ENCODE measurements at regions not wholly inside any gene's neighbourhood (a gene's known extent, or its start where the extent isn't known, plus 50 kb on each side); places are given as distances from the start of the nearest gene placed in this dataset.

- H3K27me3 ChIP-seq (ENCODE audit: control insufficient read depth, extremely low read depth, insufficient read depth, low read length), result no peaks in the 10 kb centered on the region
- no peak overlapping the region for H3K27ac ChIP-seq (ENCODE audit: control insufficient read depth, insufficient read depth, low read length)
- FAIRE-seq (no peak), DNase-seq (ENCODE audit: low read depth, low spot score) (no peak)
- H3K4me1 ChIP-seq (ENCODE audit: control insufficient read depth, extremely low read depth, insufficient read depth, low read length), result no peaks in the 10 kb centered on the region
- no peak overlapping the region for H3K9ac ChIP-seq (ENCODE audit: control insufficient read depth, extremely low read depth, insufficient read depth, low read length)
- TF ChIP-seq CTCF (optimal IDR thresholded peaks at IDR 0.05 in 1 of 3, IDR thresholded peaks at IDR 0.05 in 1 of 3, conservative IDR thresholded peaks at IDR 0.05 in 1 of 3; ENCODE audit: extremely low read depth in 1 of 3, insufficient read depth in 2 of 3, low read length in 3 of 3), result no peak
- no peak for TF ChIP-seq EZH2 (IDR thresholded peaks at IDR 0.05; ENCODE audit: low read length)
- no peak overlapping the region for H3K4me3 ChIP-seq (ENCODE audit: control insufficient read depth in 2 of 3, extremely low read depth in 1 of 3, insufficient read depth in 2 of 3, low read depth in 1 of 3, low read length in 3 of 3)
- H3K79me2 ChIP-seq (ENCODE audit: control insufficient read depth, insufficient read depth, low read length), result no peaks in the 10 kb centered on the region
- no peaks in the 10 kb centered on the region for H4K20me1 ChIP-seq (ENCODE audit: control insufficient read depth, extremely low read depth, insufficient read depth, low read length)
- no peaks in the 10 kb centered on the region for H3K9me1 ChIP-seq (ENCODE audit: control insufficient read depth, extremely low read depth, insufficient read depth, low read length)
- dilution Hi-C loops (cut with MboI; ENCODE audit: extremely low pct_ligation_motif_present, low sequenced_read_pairs), result no loop called here
- no peaks in the 10 kb centered on the region for H3K36me3 ChIP-seq (ENCODE audit: control insufficient read depth in 2 of 2, extremely low read depth in 1 of 2, insufficient read depth in 2 of 2, low read length in 2 of 2)
- H3K9me3 ChIP-seq (ENCODE audit: control insufficient read depth, low read depth, low read length), result no peaks in the 10 kb centered on the region
- no peak overlapping the region for H2AFZ ChIP-seq (ENCODE audit: control insufficient read depth, low read length)
- no peak overlapping the region for H3K4me2 ChIP-seq (ENCODE audit: control insufficient read depth, extremely low read depth, insufficient read depth, low read depth, low read length)
Measured at GRCh38 chr21:27817902-27818623, 851.2 kb upstream of the ADAMTS5 start.

- no peaks in the 10 kb centered on the region for H3K9me1 ChIP-seq (ENCODE audit: control insufficient read depth, extremely low read depth, insufficient read depth, low read length)
- no peak for TF ChIP-seq CTCF (optimal IDR thresholded peaks at IDR 0.05 in 1 of 3, IDR thresholded peaks at IDR 0.05 in 1 of 3, conservative IDR thresholded peaks at IDR 0.05 in 1 of 3; ENCODE audit: extremely low read depth in 1 of 3, insufficient read depth in 2 of 3, low read length in 3 of 3)
- TF ChIP-seq EZH2 (IDR thresholded peaks at IDR 0.05; ENCODE audit: low read length), result no peak
- H3K4me1 ChIP-seq (ENCODE audit: control insufficient read depth, extremely low read depth, insufficient read depth, low read length), result no peaks in the 10 kb centered on the region
- H3K9ac ChIP-seq (ENCODE audit: control insufficient read depth, extremely low read depth, insufficient read depth, low read length), result no peak overlapping the region
- H2AFZ ChIP-seq (ENCODE audit: control insufficient read depth, low read length), result no peak overlapping the region
- no peak for FAIRE-seq
- H3K79me2 ChIP-seq (ENCODE audit: control insufficient read depth, insufficient read depth, low read length), result no peaks in the 10 kb centered on the region
- DNase-seq (ENCODE audit: low read depth, low spot score), result no peak
- H3K4me2 ChIP-seq (ENCODE audit: control insufficient read depth, extremely low read depth, insufficient read depth, low read depth, low read length), result no peak overlapping the region
- no peaks in the 10 kb centered on the region for H4K20me1 ChIP-seq (ENCODE audit: control insufficient read depth, extremely low read depth, insufficient read depth, low read length)
- H3K9me3 ChIP-seq (ENCODE audit: control insufficient read depth, low read depth, low read length), result no peaks in the 10 kb centered on the region
- dilution Hi-C loops (cut with MboI; ENCODE audit: extremely low pct_ligation_motif_present, low sequenced_read_pairs), result no loop called here
- H3K36me3 ChIP-seq (ENCODE audit: control insufficient read depth in 2 of 2, extremely low read depth in 1 of 2, insufficient read depth in 2 of 2, low read length in 2 of 2), result no peaks in the 10 kb centered on the region
- no peak overlapping the region for H3K27ac ChIP-seq (ENCODE audit: control insufficient read depth, insufficient read depth, low read length)
- no peaks in the 10 kb centered on the region for H3K27me3 ChIP-seq (ENCODE audit: control insufficient read depth, extremely low read depth, insufficient read depth, low read length)
- H3K4me3 ChIP-seq (ENCODE audit: control insufficient read depth in 2 of 3, extremely low read depth in 1 of 3, insufficient read depth in 2 of 3, low read depth in 1 of 3, low read length in 3 of 3), result no peak overlapping the region
Measured at GRCh38 chr21:27817074-27817473, 850.2 kb upstream of the ADAMTS5 start.
